WTC11 (cell line): ENCODE measurements at regions not wholly inside any gene's neighbourhood (a gene's known extent, or its start where the extent isn't known, plus 50 kb on each side); places are given as distances from the start of the nearest gene placed in this dataset.

Source experiments
- ATAC-seq: fragments of 200-7000 bp; cut with Tn5 transposase; 2 replicates; pipeline ENCODE4 v1.10.0; 2021; ENCODE audit warnings: mild to moderate bottlenecking, moderate library complexity
- CTCF ChIA-PET: fragments of 300-600 bp; sonication (Branson Sonifier 250); formaldehyde crosslinking; loops from one replicate; lab custom pipeline; 2021; ENCODE audit warnings: antibody characterized with exemption; lab: Charles Lee
- POLR2A ChIA-PET: fragments of 350-600 bp; sonication (Branson Sonifier 250); formaldehyde crosslinking; loops from one replicate; lab custom pipeline; 2021; ENCODE audit warnings: antibody characterized with exemption; lab: Charles Lee
- DNase-seq: peaks from one replicate; pipeline ENCODE4 v3.0.0; 2021; ENCODE audit warnings: low spot score
- H3K27ac Mint-ChIP-seq: 2 replicates; pipeline ENCODE4 v1.8.0; 2021; ENCODE audit warnings: mixed read lengths
- H3K27me3 Mint-ChIP-seq: 2 replicates; pipeline ENCODE4 v1.8.0; 2021; ENCODE audit warnings: low read depth, mild to moderate bottlenecking, moderate library complexity, mixed read lengths
- H3K36me3 Mint-ChIP-seq: 2 replicates; pipeline ENCODE4 v1.8.0; 2021; ENCODE audit warnings: mixed read lengths
- H3K4me1 Mint-ChIP-seq: 2 replicates; pipeline ENCODE4 v1.8.0; 2022; ENCODE audit warnings: mixed read lengths
- H3K4me3 Mint-ChIP-seq: 2 replicates; pipeline ENCODE4 v1.8.0; 2021; ENCODE audit warnings: mild to moderate bottlenecking, moderate library complexity, mixed read lengths
- H3K9me3 Mint-ChIP-seq: 2 replicates; pipeline ENCODE4 v1.8.0; 2021; ENCODE audit warnings: mixed read lengths
- CBFB ChIP-seq: sonication (generic); formaldehyde crosslinking; IDR thresholded peaks from 2 replicates; pipeline ENCODE4 v1.8.1; 2022; ENCODE audit warnings: mild to moderate bottlenecking, low read depth, missing genetic modification reagents
- E2F5 ChIP-seq: sonication (generic); formaldehyde crosslinking; IDR thresholded peaks from 2 replicates; pipeline ENCODE4 v1.8.1; 2022; ENCODE audit warnings: mild to moderate bottlenecking, moderate library complexity, missing genetic modification reagents
- EMX1 ChIP-seq: fragments of 250-450 bp; sonication (Bioruptor Pico); IDR thresholded peaks from 2 replicates; pipeline ENCODE4 v1.8.0; 2021; ENCODE audit warnings: mild to moderate bottlenecking
- ESRRA ChIP-seq: sonication (generic); formaldehyde crosslinking; IDR thresholded peaks from 2 replicates; pipeline ENCODE4 v1.8.1; 2022; ENCODE audit warnings: mild to moderate bottlenecking, missing genetic modification reagents, borderline replicate concordance
- FOXK1 ChIP-seq: sonication (generic); formaldehyde crosslinking; IDR thresholded peaks from 2 replicates; pipeline ENCODE4 v1.8.0; 2022; ENCODE audit warnings: mild to moderate bottlenecking, moderate library complexity, missing genetic modification reagents
- FOXP1 ChIP-seq: sonication (generic); formaldehyde crosslinking; IDR thresholded peaks from 2 replicates; pipeline ENCODE4 v1.8.0; 2022; ENCODE audit warnings: missing genetic modification reagents, mild to moderate bottlenecking, moderate library complexity, borderline replicate concordance
- GABPB1 ChIP-seq: sonication (generic); formaldehyde crosslinking; IDR thresholded peaks from 2 replicates; pipeline ENCODE4 v1.8.1; 2023; ENCODE audit warnings: mild to moderate bottlenecking, missing genetic modification reagents
- GTF2I ChIP-seq: fragments of 250-450 bp; sonication (Bioruptor Pico); conservative IDR thresholded peaks from 2 replicates; pipeline ENCODE4 v1.4.0; 2021; ENCODE audit warnings: mild to moderate bottlenecking
- NFE2L1 ChIP-seq: sonication (generic); formaldehyde crosslinking; IDR thresholded peaks from 2 replicates; pipeline ENCODE4 v1.8.1; 2023; ENCODE audit warnings: missing genetic modification reagents
- NR1H2 ChIP-seq: sonication (generic); formaldehyde crosslinking; IDR thresholded peaks from 2 replicates; pipeline ENCODE4 v1.9.0; 2021; ENCODE audit warnings: mild to moderate bottlenecking, moderate library complexity, missing genetic modification reagents
- RELA ChIP-seq: sonication (generic); formaldehyde crosslinking; IDR thresholded peaks from 2 replicates; pipeline ENCODE4 v1.8.1; 2022; ENCODE audit warnings: missing genetic modification reagents, mild to moderate bottlenecking, borderline replicate concordance
- SP1 ChIP-seq: sonication (generic); formaldehyde crosslinking; conservative IDR thresholded peaks from 2 replicates; pipeline ENCODE4 v1.8.1; 2022; ENCODE audit warnings: missing genetic modification reagents
- TCF7 ChIP-seq: sonication (generic); formaldehyde crosslinking; IDR thresholded peaks from 2 replicates; pipeline ENCODE4 v1.8.0; 2022; ENCODE audit warnings: mild to moderate bottlenecking, low read depth, missing genetic modification reagents, moderate library complexity
- TP53 ChIP-seq: sonication (generic); formaldehyde crosslinking; IDR thresholded peaks from 2 replicates; pipeline ENCODE4 v1.8.1; 2023; ENCODE audit warnings: mild to moderate bottlenecking, missing genetic modification reagents
- ZNF263 ChIP-seq: sonication (generic); formaldehyde crosslinking; IDR thresholded peaks from 2 replicates; pipeline ENCODE4 v1.8.1; 2022; ENCODE audit warnings: low read depth, mild to moderate bottlenecking, moderate library complexity, missing genetic modification reagents
- ZNF317 ChIP-seq: sonication (generic); formaldehyde crosslinking; IDR thresholded peaks from 2 replicates; pipeline ENCODE4 v1.8.1; 2023; ENCODE audit warnings: low read depth, mild to moderate bottlenecking, moderate library complexity, missing genetic modification reagents, borderline replicate concordance
- ZNF396 ChIP-seq: fragments of 250-450 bp; sonication (Bioruptor Pico); IDR thresholded peaks from 2 replicates; pipeline ENCODE4 v1.8.0; 2021; ENCODE audit warnings: mild to moderate bottlenecking, moderate library complexity, borderline replicate concordance
- ZNF416 ChIP-seq: fragments of 250-450 bp; sonication (Bioruptor Pico); IDR thresholded peaks from 2 replicates; pipeline ENCODE4 v1.9.0; 2021; ENCODE audit warnings: mild to moderate bottlenecking, inconsistent platforms
- TF ChIP-seq, protein P1 (sequence below): fragments of 200-600 bp; IDR thresholded peaks from 2 replicates; pipeline ENCODE4 v1.8.0; 2022; ENCODE audit warnings: antibody characterized with exemption
- TF ChIP-seq, protein P2 (sequence below): sonication (generic); formaldehyde crosslinking; IDR thresholded peaks from 2 replicates; pipeline ENCODE4 v1.8.1; 2023; ENCODE audit warnings: mild to moderate bottlenecking, moderate library complexity, missing genetic modification reagents
- TF ChIP-seq, protein P3 (sequence below): sonication (generic); formaldehyde crosslinking; IDR thresholded peaks from 2 replicates; pipeline ENCODE4 v1.8.1; 2022; ENCODE audit warnings: missing genetic modification reagents, borderline replicate concordance

DNA sequence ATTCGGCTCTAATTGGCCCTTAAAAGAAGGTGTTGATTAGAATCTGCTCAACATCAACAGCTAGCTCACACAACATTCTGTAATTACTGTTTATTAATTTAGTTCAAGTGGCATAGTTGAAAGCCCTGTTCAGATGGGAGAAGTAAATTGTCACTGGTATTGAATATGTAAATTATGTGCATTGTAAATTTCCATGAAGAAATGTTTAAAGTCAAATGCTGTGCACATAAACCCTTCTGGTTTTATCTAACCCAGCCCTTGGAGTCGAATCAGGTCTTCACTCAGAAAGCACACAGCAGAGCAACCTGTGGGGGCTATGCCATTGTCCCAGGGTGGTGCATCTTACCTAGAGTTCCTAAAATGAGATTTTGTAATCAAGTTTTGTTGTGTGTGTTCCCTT is 65.4 kb upstream of the LMO4 start:
- TF ChIP-seq FOXK1 (no peak), FOXP1 (CRISPR knock-in tag) (no peak), NR1H2 (CRISPR knock-in tag) (no peak), GTF2I (no peak), ESRRA (CRISPR knock-in tag) (no peak), GABPB1 (CRISPR knock-in tag) (no peak), EMX1 (CRISPR knock-in tag) (no peak), RELA (CRISPR knock-in tag) (no peak), ZNF416 (CRISPR knock-in tag) (no peak), TP53 (CRISPR knock-in tag) (no peak), NFE2L1 (no peak), ZNF317 (CRISPR knock-in tag) (no peak), TCF7 (CRISPR knock-in tag) (no peak)
- TF ChIP-seq, protein P1, sequence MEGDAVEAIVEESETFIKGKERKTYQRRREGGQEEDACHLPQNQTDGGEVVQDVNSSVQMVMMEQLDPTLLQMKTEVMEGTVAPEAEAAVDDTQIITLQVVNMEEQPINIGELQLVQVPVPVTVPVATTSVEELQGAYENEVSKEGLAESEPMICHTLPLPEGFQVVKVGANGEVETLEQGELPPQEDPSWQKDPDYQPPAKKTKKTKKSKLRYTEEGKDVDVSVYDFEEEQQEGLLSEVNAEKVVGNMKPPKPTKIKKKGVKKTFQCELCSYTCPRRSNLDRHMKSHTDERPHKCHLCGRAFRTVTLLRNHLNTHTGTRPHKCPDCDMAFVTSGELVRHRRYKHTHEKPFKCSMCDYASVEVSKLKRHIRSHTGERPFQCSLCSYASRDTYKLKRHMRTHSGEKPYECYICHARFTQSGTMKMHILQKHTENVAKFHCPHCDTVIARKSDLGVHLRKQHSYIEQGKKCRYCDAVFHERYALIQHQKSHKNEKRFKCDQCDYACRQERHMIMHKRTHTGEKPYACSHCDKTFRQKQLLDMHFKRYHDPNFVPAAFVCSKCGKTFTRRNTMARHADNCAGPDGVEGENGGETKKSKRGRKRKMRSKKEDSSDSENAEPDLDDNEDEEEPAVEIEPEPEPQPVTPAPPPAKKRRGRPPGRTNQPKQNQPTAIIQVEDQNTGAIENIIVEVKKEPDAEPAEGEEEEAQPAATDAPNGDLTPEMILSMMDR: no peak
- TF ChIP-seq, protein P2, sequence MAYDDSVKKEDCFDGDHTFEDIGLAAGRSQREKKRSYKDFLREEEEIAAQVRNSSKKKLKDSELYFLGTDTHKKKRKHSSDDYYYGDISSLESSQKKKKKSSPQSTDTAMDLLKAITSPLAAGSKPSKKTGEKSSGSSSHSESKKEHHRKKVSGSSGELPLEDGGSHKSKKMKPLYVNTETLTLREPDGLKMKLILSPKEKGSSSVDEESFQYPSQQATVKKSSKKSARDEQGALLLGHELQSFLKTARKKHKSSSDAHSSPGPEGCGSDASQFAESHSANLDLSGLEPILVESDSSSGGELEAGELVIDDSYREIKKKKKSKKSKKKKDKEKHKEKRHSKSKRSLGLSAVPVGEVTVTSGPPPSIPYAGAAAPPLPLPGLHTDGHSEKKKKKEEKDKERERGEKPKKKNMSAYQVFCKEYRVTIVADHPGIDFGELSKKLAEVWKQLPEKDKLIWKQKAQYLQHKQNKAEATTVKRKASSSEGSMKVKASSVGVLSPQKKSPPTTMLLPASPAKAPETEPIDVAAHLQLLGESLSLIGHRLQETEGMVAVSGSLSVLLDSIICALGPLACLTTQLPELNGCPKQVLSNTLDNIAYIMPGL (CRISPR knock-in tag): no peak
- TF ChIP-seq, protein P3, sequence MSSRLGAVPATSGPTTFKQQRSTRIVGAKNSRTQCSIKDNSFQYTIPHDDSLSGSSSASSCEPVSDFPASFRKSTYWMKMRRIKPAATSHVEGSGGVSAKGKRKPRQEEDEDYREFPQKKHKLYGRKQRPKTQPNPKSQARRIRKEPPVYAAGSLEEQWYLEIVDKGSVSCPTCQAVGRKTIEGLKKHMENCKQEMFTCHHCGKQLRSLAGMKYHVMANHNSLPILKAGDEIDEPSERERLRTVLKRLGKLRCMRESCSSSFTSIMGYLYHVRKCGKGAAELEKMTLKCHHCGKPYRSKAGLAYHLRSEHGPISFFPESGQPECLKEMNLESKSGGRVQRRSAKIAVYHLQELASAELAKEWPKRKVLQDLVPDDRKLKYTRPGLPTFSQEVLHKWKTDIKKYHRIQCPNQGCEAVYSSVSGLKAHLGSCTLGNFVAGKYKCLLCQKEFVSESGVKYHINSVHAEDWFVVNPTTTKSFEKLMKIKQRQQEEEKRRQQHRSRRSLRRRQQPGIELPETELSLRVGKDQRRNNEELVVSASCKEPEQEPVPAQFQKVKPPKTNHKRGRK (CRISPR knock-in tag): no peak
- TF ChIP-seq, all 79 proteins: peak for 0
- no peaks in the 10 kb centered on the region for H3K36me3 Mint-ChIP-seq
- DNase-seq (no peak), ATAC-seq (no peak)
- ChIA-PET CTCF (no interaction called here), POLR2A (no interaction called here)
- H3K27me3 Mint-ChIP-seq: no peaks in the 10 kb centered on the region
- H3K4me3 Mint-ChIP-seq: no peak overlapping the region
- H3K27ac Mint-ChIP-seq: no peak overlapping the region
- peaks cover 5% of the 10 kb centered on the region for H3K9me3 Mint-ChIP-seq
- no peaks in the 10 kb centered on the region for H3K4me1 Mint-ChIP-seq

- ChIA-PET CTCF (no interaction called here), POLR2A (no interaction called here)
- peaks cover 3% of the 10 kb centered on the region for H3K9me3 Mint-ChIP-seq
- ATAC-seq (no peak), DNase-seq (no peak)
- H3K4me1 Mint-ChIP-seq: no peaks in the 10 kb centered on the region
- H3K27ac Mint-ChIP-seq: no peak overlapping the region
- TF ChIP-seq EMX1 (CRISPR knock-in tag): no peak
- H3K36me3 Mint-ChIP-seq: no peaks in the 10 kb centered on the region
- no peak overlapping the region for H3K4me3 Mint-ChIP-seq
- H3K27me3 Mint-ChIP-seq: no peaks in the 10 kb centered on the region
Observed at GRCh38 chr1:87263785-87264184, 64.9 kb upstream of the LMO4 start.

GRCh38 chr1:87264976-87265375 is 63.7 kb upstream of the LMO4 start:
- Mint-ChIP-seq H3K27ac (no peak overlapping the region), H3K4me3 (no peak overlapping the region), H3K27me3 (no peaks in the 10 kb centered on the region), H3K36me3 (no peaks in the 10 kb centered on the region), H3K4me1 (peaks cover under 1% of the 10 kb centered on the region; the same call in 1 of the 2 replicates), H3K9me3 (no peaks in the 10 kb centered on the region)
- no peak for ATAC-seq
- TF ChIP-seq ZNF396 (no peak), TP53 (CRISPR knock-in tag) (no peak), SP1 (CRISPR knock-in tag) (no peak), CBFB (CRISPR knock-in tag) (no peak), E2F5 (CRISPR knock-in tag) (no peak), ZNF263 (CRISPR knock-in tag) (no peak)
- ChIA-PET CTCF (no interaction called here), POLR2A (no interaction called here)
- DNase-seq: no peak
